ENCODE measurements at regions not wholly inside any gene's neighbourhood (a gene's known extent, or its start where the extent isn't known, plus 50 kb on each side); places are given as distances from the start of the nearest gene placed in this dataset.

DNA sequence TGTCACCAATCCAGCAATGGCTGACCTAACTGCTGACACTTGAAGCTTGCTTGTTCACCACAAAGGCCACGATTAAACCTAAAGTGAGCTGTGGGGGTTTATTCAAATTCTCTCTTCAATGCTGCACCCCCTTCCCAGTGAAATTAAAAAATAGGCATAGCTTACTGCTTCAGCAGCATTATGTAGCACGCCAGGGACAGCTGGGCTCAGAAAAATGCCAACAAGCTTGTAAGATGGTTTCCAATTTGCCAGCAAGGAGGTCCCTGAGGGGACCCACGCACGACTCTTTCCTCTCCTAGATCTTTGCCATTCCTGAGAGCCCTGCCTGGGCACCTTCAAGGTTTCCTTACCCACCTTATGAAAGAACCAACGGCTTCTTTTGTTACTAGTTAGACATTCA lies 113.5 kb upstream of the CDH4 start:
- no peaks in the 10 kb centered on the region for H3K4me1 Mint-ChIP-seq
- H3K27me3 Mint-ChIP-seq: peaks cover 14% of the 10 kb centered on the region
- no peaks in the 10 kb centered on the region for H3K36me3 Mint-ChIP-seq
- no peak overlapping the region for H3K4me3 Mint-ChIP-seq
- H3K27ac Mint-ChIP-seq: no peak overlapping the region
- no peaks in the 10 kb centered on the region for H3K9me3 Mint-ChIP-seq
- no peak for DNase-seq

DNA sequence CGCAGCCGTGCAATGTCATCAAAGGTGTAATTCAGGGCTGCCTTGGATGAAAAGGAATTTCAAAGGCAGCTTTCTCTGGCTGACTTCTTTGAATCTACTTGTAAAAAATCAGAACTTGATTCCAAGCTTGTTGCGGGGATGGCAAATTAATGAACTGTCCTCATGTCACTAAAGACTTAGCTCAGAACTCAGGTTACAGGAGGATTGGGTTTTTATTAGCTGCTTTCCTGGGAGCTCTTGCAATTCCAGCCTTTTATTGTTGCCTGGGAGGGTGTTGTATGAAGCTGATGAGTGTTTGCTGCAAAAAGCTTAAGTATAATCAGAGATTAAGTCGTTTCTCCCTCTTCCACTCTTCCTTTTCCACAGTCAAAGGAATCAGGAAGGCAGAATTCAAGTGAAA lies 113.0 kb upstream of the CDH4 start:
- H3K27ac Mint-ChIP-seq: no peak overlapping the region
- peaks cover 12% of the 10 kb centered on the region for H3K27me3 Mint-ChIP-seq
- no peak overlapping the region for H3K4me3 Mint-ChIP-seq
- DNase-seq: no peak
- no peaks in the 10 kb centered on the region for H3K9me3 Mint-ChIP-seq
- H3K4me1 Mint-ChIP-seq: no peaks in the 10 kb centered on the region
- H3K36me3 Mint-ChIP-seq: no peaks in the 10 kb centered on the region

DNA sequence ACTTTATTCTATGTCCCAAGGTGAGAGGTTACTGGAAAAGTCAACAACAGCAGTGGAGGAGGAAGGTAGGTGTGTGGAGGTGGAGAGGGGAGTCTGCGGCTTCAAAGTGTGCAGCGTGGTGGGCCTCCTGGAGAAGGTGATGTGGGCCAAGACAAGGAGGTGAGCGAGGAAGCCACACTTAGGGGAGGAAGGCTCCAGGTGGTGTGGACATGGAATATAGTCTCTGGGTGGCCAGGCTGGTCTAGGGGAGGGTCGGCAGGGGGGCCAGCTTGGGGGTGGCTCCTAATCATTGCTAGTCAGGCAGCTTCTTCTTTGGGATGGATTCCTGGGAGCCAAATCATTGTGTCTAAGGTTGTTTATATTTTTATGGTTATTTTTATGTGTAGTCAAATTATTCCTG lies 111.5 kb upstream of the CDH4 start:
- Mint-ChIP-seq H3K27ac (no peak overlapping the region), H3K36me3 (no peaks in the 10 kb centered on the region), H3K9me3 (no peaks in the 10 kb centered on the region), H3K27me3 (peaks cover 3% of the 10 kb centered on the region), H3K4me1 (no peaks in the 10 kb centered on the region), H3K4me3 (no peak overlapping the region)
- no peak for DNase-seq

DNA sequence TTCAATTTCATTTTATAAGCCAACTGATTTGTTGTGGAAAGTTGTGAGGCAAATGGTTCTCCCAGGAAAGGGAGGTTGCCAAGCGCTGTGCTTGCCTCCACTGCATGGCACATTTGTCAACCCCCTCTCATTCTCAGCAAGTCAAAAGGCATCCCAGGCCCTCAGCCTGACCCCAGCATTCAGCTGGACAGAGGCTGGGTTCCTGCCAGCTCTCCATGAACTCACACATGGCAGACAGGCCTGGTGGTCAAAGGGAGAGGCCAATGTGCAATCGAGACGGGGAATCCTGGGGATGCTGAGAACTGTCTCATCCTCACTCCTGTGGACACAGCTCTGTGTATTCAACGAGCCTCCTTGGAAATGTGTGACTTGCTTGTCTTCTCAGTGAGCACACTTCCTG lies 106.0 kb upstream of the CDH4 start:
- Mint-ChIP-seq H3K4me3 (no peak overlapping the region), H3K27ac (no peak overlapping the region), H3K27me3 (no peaks in the 10 kb centered on the region), H3K4me1 (no peaks in the 10 kb centered on the region), H3K36me3 (no peaks in the 10 kb centered on the region), H3K9me3 (no peaks in the 10 kb centered on the region)
- no peak for DNase-seq

DNA sequence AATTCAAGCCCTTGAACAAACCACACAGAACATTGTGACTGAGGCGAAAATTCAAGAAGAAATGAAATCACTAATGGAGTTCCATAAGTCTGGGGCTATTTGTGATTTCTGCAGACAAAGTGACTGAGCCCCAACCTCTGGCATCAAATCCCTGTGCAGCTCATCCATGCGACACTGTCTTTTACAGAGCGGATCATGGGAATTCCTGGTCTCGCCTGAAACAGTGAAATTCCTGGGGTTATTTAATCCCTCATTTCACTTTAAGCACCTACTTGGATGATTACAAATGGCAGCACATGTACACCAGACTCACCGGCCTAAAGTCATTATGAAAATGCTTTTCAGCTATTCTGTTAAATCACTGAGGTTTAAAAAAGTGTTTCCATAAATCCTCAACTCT lies 102.4 kb upstream of the CDH4 start:
- no peaks in the 10 kb centered on the region for H3K9me3 Mint-ChIP-seq

DNA sequence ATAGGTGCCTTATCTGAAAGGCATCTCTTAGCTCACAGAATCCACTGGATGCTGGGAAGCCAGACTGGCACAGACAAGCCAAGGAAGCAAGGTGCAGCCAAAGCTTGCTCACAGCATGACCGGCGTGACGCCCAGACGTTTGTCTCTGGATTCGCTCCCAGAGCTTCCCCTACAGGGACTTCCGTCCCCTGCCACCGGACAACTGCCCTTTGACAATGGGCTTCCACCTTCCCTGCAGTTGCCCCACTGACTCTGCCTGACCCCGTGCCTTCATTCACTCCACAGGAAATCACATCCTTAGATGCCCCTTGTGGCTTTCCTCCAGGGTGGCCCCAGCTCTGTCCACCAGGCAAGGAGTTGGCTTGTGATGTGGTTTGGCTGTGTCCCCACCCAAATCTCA lies 94.8 kb upstream of the CDH4 start:
- Mint-ChIP-seq H3K4me3 (no peak overlapping the region), H3K4me1 (no peaks in the 10 kb centered on the region), H3K27ac (no peak overlapping the region), H3K27me3 (peaks cover 4% of the 10 kb centered on the region), H3K9me3 (peaks cover 5% of the 10 kb centered on the region), H3K36me3 (no peaks in the 10 kb centered on the region)
- no peak for DNase-seq

More for the DNA sequence above, 102.4 kb upstream of the CDH4 start:
- Mint-ChIP-seq H3K4me1 (no peaks in the 10 kb centered on the region), H3K36me3 (no peaks in the 10 kb centered on the region), H3K27ac (no peak overlapping the region), H3K27me3 (peaks cover 4% of the 10 kb centered on the region), H3K4me3 (no peak overlapping the region)
- DNase-seq: no peak

DNA sequence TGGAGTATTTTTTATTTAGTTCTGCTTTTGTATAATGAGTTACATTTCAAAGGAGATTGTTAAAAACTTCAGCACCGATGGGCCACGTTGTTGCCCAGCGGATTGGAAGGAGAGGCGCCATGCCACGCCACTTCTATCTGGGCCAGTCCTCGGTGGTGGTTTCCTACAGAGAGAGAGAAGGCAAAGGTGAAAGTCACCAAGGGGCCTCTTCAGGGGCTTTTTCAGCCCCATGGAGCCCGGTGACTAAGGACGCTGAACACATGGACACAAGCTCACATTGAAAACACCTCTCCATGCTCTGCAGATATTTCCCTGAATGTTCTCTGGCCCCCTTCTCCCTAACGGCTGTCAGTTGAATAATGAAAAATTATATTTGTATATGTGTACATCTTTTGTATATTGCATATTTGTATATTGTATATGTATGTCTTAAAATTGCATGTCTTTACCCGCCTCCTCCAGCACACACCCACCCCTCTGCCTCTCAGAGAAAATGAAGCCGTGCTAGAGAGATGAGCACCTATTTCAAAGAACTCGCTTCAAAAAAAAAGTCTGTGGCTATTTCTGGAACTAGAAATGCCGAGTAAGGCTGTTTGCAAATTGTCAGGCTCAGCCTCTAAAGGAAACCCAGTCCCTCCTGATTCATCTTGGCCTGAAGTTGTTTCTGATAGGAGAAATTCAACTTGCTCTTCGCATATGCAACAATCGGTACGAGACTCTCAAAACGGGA lies 91.9 kb upstream of the CDH4 start:
- no peak for DNase-seq
- Mint-ChIP-seq H3K4me1 (no peaks in the 10 kb centered on the region), H3K27ac (no peak overlapping the region), H3K36me3 (no peaks in the 10 kb centered on the region), H3K4me3 (no peak overlapping the region), H3K27me3 (peaks cover 12% of the 10 kb centered on the region), H3K9me3 (peaks cover 5% of the 10 kb centered on the region)

DNA sequence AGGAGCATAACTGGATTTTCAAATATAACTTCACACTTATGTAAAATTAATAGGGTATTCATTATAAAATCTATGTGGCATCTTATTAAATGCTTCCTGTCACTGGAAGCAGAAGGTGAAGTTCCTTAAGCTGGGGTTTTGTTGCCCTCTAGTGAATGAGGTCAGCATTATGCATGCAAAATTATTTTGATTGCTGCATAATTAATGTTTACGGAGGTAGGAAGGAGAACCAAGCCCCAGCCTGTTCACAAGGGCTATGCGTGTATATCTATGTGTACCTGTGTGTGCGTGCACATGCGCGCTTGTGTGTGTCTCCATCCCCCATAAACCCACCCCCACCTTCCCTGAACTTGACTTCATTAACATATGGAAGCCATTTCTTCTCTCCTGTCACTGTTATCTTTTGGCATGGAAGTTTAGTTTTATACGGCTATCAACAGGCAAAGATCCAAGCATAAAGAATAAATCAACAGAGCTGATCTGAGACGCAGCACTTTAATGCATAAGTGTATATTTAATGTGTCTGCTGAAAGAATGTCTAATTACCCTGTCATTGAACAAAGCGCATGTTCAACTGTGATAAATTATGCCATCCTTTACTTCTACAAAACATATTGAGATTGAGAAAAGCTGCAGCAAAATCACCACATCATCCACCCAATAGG lies 90.2 kb upstream of the CDH4 start:
- Mint-ChIP-seq H3K4me3 (no peak overlapping the region), H3K36me3 (no peaks in the 10 kb centered on the region), H3K27ac (no peak overlapping the region), H3K9me3 (peaks cover 5% of the 10 kb centered on the region), H3K4me1 (no peaks in the 10 kb centered on the region), H3K27me3 (peaks cover 12% of the 10 kb centered on the region)
- no peak for DNase-seq

DNA sequence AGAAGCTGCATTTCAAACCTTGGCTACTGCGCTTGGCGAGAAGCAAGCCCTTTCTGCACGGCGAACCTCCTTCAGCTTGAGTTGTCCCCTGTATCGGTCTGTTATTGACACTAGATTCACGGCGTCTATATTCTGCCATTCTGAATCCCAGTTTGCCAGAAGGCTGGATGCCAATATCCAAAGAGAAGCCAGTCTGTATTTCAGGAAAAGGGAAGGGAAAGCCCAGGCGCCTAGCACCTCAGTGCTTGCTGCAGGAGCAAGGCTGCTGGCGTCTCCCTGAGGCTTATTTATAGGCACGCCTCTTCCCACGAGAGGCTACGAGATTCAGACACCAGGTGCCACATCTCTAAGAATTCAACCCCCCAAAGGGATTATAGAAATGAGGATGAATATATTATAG lies 89.6 kb upstream of the CDH4 start:
- Mint-ChIP-seq H3K4me1 (no peaks in the 10 kb centered on the region), H3K27ac (no peak overlapping the region), H3K4me3 (no peak overlapping the region), H3K9me3 (peaks cover 5% of the 10 kb centered on the region), H3K27me3 (peaks cover 12% of the 10 kb centered on the region), H3K36me3 (no peaks in the 10 kb centered on the region)
- no peak for DNase-seq

DNA sequence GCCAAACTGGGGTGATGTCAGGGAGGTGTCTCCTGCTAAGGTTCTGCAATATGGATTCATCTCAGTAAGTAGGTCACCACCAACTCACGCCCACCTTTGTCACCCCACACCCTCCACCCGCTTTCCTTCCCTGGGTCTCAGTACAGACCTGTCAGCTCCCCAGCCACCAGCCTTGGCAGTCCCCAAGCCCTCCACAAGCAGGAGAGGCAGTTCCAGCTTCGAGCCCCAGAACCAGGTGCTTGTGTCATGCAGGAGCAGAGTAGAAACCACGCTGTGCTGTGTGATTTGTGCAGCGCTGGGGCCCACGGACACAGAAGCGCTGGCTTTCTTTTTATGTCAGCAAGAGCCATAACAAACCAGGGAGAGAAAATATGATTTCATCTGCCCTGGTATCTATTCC lies 89.0 kb upstream of the CDH4 start:
- no peaks in the 10 kb centered on the region for H3K36me3 Mint-ChIP-seq
- no peak overlapping the region for H3K27ac Mint-ChIP-seq
- no peak overlapping the region for H3K4me3 Mint-ChIP-seq
- no peak for DNase-seq
- H3K9me3 Mint-ChIP-seq: peaks cover under 1% of the 10 kb centered on the region
- no peaks in the 10 kb centered on the region for H3K4me1 Mint-ChIP-seq
- peaks cover 12% of the 10 kb centered on the region for H3K27me3 Mint-ChIP-seq

DNA sequence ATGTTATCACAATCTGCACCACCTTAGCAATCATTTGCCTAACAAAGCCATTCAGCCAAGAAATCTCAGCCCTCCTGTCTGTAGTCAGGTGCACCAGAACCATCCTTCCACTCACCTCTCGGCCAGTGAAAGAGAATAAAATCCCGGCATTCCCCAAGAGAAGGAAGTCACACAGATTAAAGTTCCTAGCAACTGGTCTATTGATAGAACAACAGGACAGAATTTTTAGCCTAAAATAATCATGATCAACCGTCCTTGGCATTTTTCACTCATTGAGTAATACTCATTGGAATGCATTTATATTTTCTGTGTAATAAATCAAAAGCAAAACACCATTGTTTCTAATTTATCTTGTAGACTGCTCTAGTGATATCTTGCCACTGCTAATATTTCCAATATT lies 85.7 kb upstream of the CDH4 start:
- Mint-ChIP-seq H3K27ac (no peak overlapping the region), H3K36me3 (no peaks in the 10 kb centered on the region), H3K27me3 (peaks cover 14% of the 10 kb centered on the region), H3K4me3 (no peak overlapping the region), H3K9me3 (no peaks in the 10 kb centered on the region), H3K4me1 (no peaks in the 10 kb centered on the region)
- DNase-seq: no peak

DNA sequence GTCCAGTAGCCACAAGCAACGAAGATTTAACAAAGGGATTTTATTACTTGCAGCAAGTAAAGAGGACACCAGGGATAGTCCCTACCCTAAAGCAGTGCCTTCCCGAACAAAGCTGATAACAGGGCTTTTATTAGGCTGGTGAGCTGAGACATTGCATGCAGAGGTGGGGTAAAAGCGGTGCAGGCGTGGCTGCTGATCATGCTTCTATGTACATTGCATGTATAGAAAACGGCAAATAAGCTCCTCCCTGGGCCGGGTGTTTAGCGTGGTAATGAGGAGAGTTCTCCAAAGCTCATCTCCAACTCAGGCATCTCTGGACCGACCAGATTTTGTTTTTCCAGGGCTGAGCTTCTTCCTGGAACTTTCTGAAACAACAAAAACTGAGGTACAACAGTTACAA lies 83.5 kb upstream of the CDH4 start:
- no peaks in the 10 kb centered on the region for H3K36me3 Mint-ChIP-seq
- H3K4me1 Mint-ChIP-seq: no peaks in the 10 kb centered on the region
- no peaks in the 10 kb centered on the region for H3K9me3 Mint-ChIP-seq
- H3K27me3 Mint-ChIP-seq: peaks cover 11% of the 10 kb centered on the region
- no peak overlapping the region for H3K27ac Mint-ChIP-seq
- no peak for DNase-seq
- no peak overlapping the region for H3K4me3 Mint-ChIP-seq

DNA sequence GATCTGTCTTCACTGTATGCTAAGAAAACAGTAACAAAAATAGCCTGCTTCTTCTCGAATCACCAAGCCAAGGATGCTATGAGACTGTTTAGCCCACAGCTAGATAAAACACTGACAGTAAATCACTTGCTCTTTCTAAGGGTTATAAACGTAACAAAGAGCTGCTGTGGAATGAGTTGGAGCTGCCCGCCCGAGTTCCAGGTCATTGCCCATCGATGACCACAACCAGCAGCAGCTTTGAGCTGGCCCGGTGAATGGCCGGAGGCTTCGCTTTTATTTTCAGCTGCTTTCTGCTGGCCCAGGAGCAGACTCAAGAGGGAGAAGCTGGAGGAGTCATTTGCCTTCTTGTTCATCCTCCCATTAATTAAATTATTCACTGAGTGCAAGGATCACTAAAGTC lies 82.2 kb upstream of the CDH4 start:
- Mint-ChIP-seq H3K4me3 (no peak overlapping the region), H3K9me3 (no peaks in the 10 kb centered on the region), H3K36me3 (no peaks in the 10 kb centered on the region), H3K27ac (no peak overlapping the region), H3K4me1 (no peaks in the 10 kb centered on the region), H3K27me3 (peaks cover 5% of the 10 kb centered on the region)
- no peak for DNase-seq

DNA sequence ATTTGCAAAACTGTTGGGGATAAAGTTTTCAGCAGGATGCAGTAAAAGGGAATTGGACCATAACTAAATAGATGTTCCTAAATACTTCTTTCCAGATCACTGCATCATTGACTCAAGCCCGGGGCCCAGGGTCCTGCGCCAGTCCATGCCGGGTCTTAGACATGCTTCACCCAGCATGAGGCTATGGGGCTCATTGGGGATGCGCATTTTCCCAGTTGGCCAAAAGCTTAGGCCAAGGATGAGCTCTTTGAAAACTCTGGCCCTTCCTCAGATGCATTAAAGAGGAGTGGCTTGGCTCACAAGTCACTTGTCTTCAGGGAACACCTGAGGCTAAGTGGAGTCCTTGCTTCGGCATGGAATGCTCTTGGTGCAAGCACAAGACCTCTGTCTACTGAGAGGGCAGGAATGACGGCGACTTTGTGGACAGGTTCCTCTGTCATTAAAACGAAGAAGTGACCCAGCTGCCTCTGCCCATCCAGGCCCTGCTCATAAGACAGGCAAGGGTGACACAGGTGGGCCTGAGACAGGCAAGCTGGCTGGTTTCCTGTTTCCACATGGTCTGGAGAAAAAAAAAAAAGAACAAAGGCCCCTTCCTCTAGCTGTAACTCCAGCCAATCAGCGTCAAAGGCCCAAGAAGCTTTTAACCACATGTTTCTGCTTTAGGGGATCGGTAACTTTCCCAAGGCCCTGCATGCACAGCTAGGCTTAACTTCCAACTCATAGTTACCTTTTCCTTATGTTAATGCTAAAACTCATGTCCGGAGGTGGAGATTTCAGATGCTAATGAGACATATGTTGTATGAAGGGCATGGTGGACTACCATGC lies 81.4 kb upstream of the CDH4 start:
- no peaks in the 10 kb centered on the region for H3K36me3 Mint-ChIP-seq
- H3K4me1 Mint-ChIP-seq: no peaks in the 10 kb centered on the region
- no peak overlapping the region for H3K4me3 Mint-ChIP-seq
- no peak for DNase-seq
- no peaks in the 10 kb centered on the region for H3K9me3 Mint-ChIP-seq
- no peak overlapping the region for H3K27ac Mint-ChIP-seq
- H3K27me3 Mint-ChIP-seq: peaks cover 3% of the 10 kb centered on the region

DNA sequence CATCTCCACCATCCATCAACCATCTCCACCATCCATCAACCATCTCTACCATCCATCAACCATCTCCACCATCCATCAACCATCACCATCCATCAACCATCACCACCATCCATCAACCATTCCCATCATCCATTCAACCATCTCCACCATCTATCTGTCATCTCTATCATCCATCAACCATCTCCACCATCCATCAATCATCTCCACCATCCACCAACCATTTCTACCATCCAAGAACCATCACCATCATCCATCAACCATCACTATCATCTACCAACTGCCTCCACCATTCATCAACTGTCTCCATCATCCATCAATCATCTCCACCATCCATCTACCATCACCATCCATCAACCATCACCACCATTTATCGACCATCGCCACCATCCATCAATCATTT lies 78.8 kb upstream of the CDH4 start:
- peaks cover 3% of the 10 kb centered on the region for H3K27me3 Mint-ChIP-seq
- H3K4me3 Mint-ChIP-seq: no peak overlapping the region
- DNase-seq: no peak
- H3K36me3 Mint-ChIP-seq: no peaks in the 10 kb centered on the region
- no peak overlapping the region for H3K27ac Mint-ChIP-seq
- H3K9me3 Mint-ChIP-seq: no peaks in the 10 kb centered on the region
- no peaks in the 10 kb centered on the region for H3K4me1 Mint-ChIP-seq

Data from activated naive CD8-positive, alpha-beta T cell treated with anti-CD3 and anti-CD28 coated beads for 36 hours (primary cell).